Heart left ventricle (tissue), 13 donors: ENCODE measurements at regions not wholly inside any gene's neighbourhood (a gene's known extent, or its start where the extent isn't known, plus 50 kb on each side); places are given as distances from the start of the nearest gene placed in this dataset.

Source experiments
- POLR2A ChIP-seq, 2 donors: fragments of 450-650 bp; IDR thresholded peaks; one replicate each; pipeline ENCODE4 v1.6.1; 2017; ENCODE audit warnings: antibody characterized with exemption in 2 of 2, mild to moderate bottlenecking in 2 of 2, moderate library complexity in 2 of 2
- TF ChIP-seq, protein P1 (sequence below), 12 donors: fragments of 200-600 bp; sonication (generic) in 4 of 12; IDR thresholded peaks; one replicate each; pipeline versions ENCODE4 v1.5.0 to v1.8.0; 2018 to 2022; ENCODE audit warnings: antibody characterized with exemption in 12 of 12, mild to moderate bottlenecking in 5 of 12
- donor health status: ischemic (EF 13 %, LVEDD 7.1; RV severe dilation, severe dysfunction).
- donor health status: DM: no; HTN: yes; CAD: no.
- donor health status: DM: no; HTN: no; CAD: no.
- donor health status: ischemic (EF 25% LVEDD 6.9; RV normal size, moderate dysfunction).
- donor health status: ischemic (EF 25% LVEDD 5.7; RV mildly dilated, moderate dysfunction).
- donor health status: ischemic (EF 35%, LVEDD 5.7; RV mildly dilated, moderate dysfunction).
- donor health status: nonischemic (EF 11% LVEDD 7.7; RV severe dilation, severe dysfunction).
- donor health status: DM: yes; HTN: yes; CAD: no.
- donor health status: PGD.
- donor health status: ischemic (EF 29% LVEDD 5.4; RV normal size, mild dysfunction).
- donor health status: nonischemic (EF 23%, LVEDD 6.1; RV moderate dilation, normal function).

DNA sequence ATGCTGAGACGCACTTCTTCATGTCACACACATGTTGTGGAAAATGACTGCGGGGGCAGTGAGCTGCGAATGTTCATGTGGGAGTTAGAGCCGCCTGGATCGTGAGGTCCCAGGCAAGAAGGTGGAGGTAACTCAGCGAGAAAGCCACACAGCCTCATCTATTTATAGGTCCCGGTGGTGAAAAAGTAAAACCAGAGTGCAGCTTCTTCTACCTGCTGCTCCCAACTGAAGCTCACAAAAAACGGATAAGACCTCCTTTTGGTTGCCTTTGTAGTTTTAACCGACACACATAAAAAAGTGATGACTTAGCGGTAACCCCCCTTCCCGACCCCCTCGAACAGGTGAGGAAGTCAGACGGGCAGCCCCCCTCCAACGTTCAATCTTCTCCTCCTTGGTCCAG is 276.9 kb downstream of the GATA3 start:
- TF ChIP-seq, protein P1, sequence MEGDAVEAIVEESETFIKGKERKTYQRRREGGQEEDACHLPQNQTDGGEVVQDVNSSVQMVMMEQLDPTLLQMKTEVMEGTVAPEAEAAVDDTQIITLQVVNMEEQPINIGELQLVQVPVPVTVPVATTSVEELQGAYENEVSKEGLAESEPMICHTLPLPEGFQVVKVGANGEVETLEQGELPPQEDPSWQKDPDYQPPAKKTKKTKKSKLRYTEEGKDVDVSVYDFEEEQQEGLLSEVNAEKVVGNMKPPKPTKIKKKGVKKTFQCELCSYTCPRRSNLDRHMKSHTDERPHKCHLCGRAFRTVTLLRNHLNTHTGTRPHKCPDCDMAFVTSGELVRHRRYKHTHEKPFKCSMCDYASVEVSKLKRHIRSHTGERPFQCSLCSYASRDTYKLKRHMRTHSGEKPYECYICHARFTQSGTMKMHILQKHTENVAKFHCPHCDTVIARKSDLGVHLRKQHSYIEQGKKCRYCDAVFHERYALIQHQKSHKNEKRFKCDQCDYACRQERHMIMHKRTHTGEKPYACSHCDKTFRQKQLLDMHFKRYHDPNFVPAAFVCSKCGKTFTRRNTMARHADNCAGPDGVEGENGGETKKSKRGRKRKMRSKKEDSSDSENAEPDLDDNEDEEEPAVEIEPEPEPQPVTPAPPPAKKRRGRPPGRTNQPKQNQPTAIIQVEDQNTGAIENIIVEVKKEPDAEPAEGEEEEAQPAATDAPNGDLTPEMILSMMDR (IDR thresholded peaks at IDR 0.05), result no peak
- TF ChIP-seq POLR2A (IDR thresholded peaks at IDR 0.05), result no peak
